ENCODE measurements at regions not wholly inside any gene's neighbourhood (a gene's known extent, or its start where the extent isn't known, plus 50 kb on each side); places are given as distances from the start of the nearest gene placed in this dataset.
A peak's percentile ranks its signal among the peaks of the same experiment; 100 is the strongest.
"Not testable (repeated sequence)": the region's sequence is repeated elsewhere in the genome, so short reads cannot be mapped to it uniquely, and the experiment has no call there.

GRCh38 chr5:56295311-56295710, 62.2 kb upstream of the ANKRD55 start:
- not testable (repeated sequence) for H2AK5ac ChIP-seq (ENCODE audit: low read length); H4K8ac ChIP-seq (ENCODE audit: low read depth, low read length); H2AFZ ChIP-seq (ENCODE audit: insufficient read depth, low read length, poor library complexity); H3K9ac ChIP-seq (ENCODE audit: low read length); H3K23ac ChIP-seq (ENCODE audit: low read length); H3K4me3 ChIP-seq (ENCODE audit: low read depth, low read length); H2BK5ac ChIP-seq (ENCODE audit: low read depth, low read length, poor library complexity); H3K36me3 ChIP-seq (ENCODE audit: control insufficient read depth in 1 of 2, insufficient read depth in 2 of 2, low read length in 2 of 2); H3K14ac ChIP-seq (ENCODE audit: low read length); DNase-seq; H3K27ac ChIP-seq (ENCODE audit: low read depth, low read length); H2BK120ac ChIP-seq (ENCODE audit: insufficient read depth, low read length, poor library complexity); H2BK12ac ChIP-seq (ENCODE audit: low read length); H3K4me2 ChIP-seq (ENCODE audit: low read length); H3K18ac ChIP-seq (ENCODE audit: low read length); H4K91ac ChIP-seq (ENCODE audit: low read depth, low read length); H3K79me1 ChIP-seq (ENCODE audit: low read length); H3K4ac ChIP-seq (ENCODE audit: low read depth, low read length); H3K9me3 ChIP-seq (ENCODE audit: insufficient read depth, low read depth, low read length); H3K27me3 ChIP-seq (ENCODE audit: insufficient read depth, low read length); H3K79me2 ChIP-seq (ENCODE audit: control insufficient read depth, insufficient read depth, low read length, poor library complexity); H4K12ac ChIP-seq (ENCODE audit: low read depth, low read length); H3K4me1 ChIP-seq (ENCODE audit: control insufficient read depth in 1 of 2, insufficient read depth in 2 of 2, low read length in 2 of 2)
- no CpG with 5 or more reads among the region's 23 CpGs for WGBS (ENCODE audit: extremely low coverage, insufficient coverage, insufficient read length)

- H3K79me2 ChIP-seq (ENCODE audit: control insufficient read depth, insufficient read depth, low read length, poor library complexity): no peaks in the 10 kb centered on the region
- no peak overlapping the region for H3K4ac ChIP-seq (ENCODE audit: low read depth, low read length)
- no peak overlapping the region for H4K12ac ChIP-seq (ENCODE audit: low read depth, low read length)
- peaks cover 5% of the 10 kb centered on the region for H3K9me3 ChIP-seq (ENCODE audit: insufficient read depth, low read depth, low read length)
- no peak overlapping the region for H4K8ac ChIP-seq (ENCODE audit: low read depth, low read length)
- H3K14ac ChIP-seq (ENCODE audit: low read length): no peak overlapping the region
- H2BK5ac ChIP-seq (ENCODE audit: low read depth, low read length, poor library complexity): no peak overlapping the region
- H3K27ac ChIP-seq (ENCODE audit: low read depth, low read length): no peak overlapping the region
- DNase-seq: no peak
- H3K9ac ChIP-seq (ENCODE audit: low read length): no peak overlapping the region
- H3K4me3 ChIP-seq (ENCODE audit: low read depth, low read length): no peak overlapping the region
- no peak overlapping the region for H2AFZ ChIP-seq (ENCODE audit: insufficient read depth, low read length, poor library complexity)
- no peak overlapping the region for H4K91ac ChIP-seq (ENCODE audit: low read depth, low read length)
- no peaks in the 10 kb centered on the region for H3K79me1 ChIP-seq (ENCODE audit: low read length)
- H2BK120ac ChIP-seq (ENCODE audit: insufficient read depth, low read length, poor library complexity): no peak overlapping the region
- no peaks in the 10 kb centered on the region for H3K36me3 ChIP-seq (ENCODE audit: control insufficient read depth in 1 of 2, insufficient read depth in 2 of 2, low read length in 2 of 2)
- no peak overlapping the region for H2BK12ac ChIP-seq (ENCODE audit: low read length)
- H3K27me3 ChIP-seq (ENCODE audit: insufficient read depth, low read length): no peaks in the 10 kb centered on the region
- no CpG with 5 or more reads among the region's 2 CpGs for WGBS (ENCODE audit: extremely low coverage, insufficient coverage, insufficient read length)
- H3K4me1 ChIP-seq (ENCODE audit: control insufficient read depth in 1 of 2, insufficient read depth in 2 of 2, low read length in 2 of 2): no peaks in the 10 kb centered on the region
- H2AK5ac ChIP-seq (ENCODE audit: low read length): no peak overlapping the region
- no peak overlapping the region for H3K18ac ChIP-seq (ENCODE audit: low read length)
- no peak overlapping the region for H3K23ac ChIP-seq (ENCODE audit: low read length)
- H3K4me2 ChIP-seq (ENCODE audit: low read length): no peak overlapping the region
Measured at GRCh38 chr5:56294354-56294753, 61.2 kb upstream of the ANKRD55 start.

GRCh38 chr5:56292874-56293273, 59.7 kb upstream of the ANKRD55 start:
- H2AFZ ChIP-seq (ENCODE audit: insufficient read depth, low read length, poor library complexity); H3K79me2 ChIP-seq (ENCODE audit: control insufficient read depth, insufficient read depth, low read length, poor library complexity); DNase-seq; H3K79me1 ChIP-seq (ENCODE audit: low read length); H4K91ac ChIP-seq (ENCODE audit: low read depth, low read length); H3K4ac ChIP-seq (ENCODE audit: low read depth, low read length); H3K27ac ChIP-seq (ENCODE audit: low read depth, low read length); H3K14ac ChIP-seq (ENCODE audit: low read length); H3K4me3 ChIP-seq (ENCODE audit: low read depth, low read length); H4K8ac ChIP-seq (ENCODE audit: low read depth, low read length); H3K27me3 ChIP-seq (ENCODE audit: insufficient read depth, low read length); H2BK12ac ChIP-seq (ENCODE audit: low read length); H2BK120ac ChIP-seq (ENCODE audit: insufficient read depth, low read length, poor library complexity); H2BK5ac ChIP-seq (ENCODE audit: low read depth, low read length, poor library complexity); H3K18ac ChIP-seq (ENCODE audit: low read length); H4K12ac ChIP-seq (ENCODE audit: low read depth, low read length); H2AK5ac ChIP-seq (ENCODE audit: low read length); H3K9me3 ChIP-seq (ENCODE audit: insufficient read depth, low read depth, low read length); H3K4me2 ChIP-seq (ENCODE audit: low read length); H3K9ac ChIP-seq (ENCODE audit: low read length); H3K23ac ChIP-seq (ENCODE audit: low read length); H3K4me1 ChIP-seq (ENCODE audit: control insufficient read depth in 1 of 2, insufficient read depth in 2 of 2, low read length in 2 of 2); H3K36me3 ChIP-seq (ENCODE audit: control insufficient read depth in 1 of 2, insufficient read depth in 2 of 2, low read length in 2 of 2): not testable (repeated sequence)
- no CpG with 5 or more reads among the region's 2 CpGs for WGBS (ENCODE audit: extremely low coverage, insufficient coverage, insufficient read length)

GRCh38 chr5:56291661-56292374, 58.7 kb upstream of the ANKRD55 start:
- WGBS (ENCODE audit: extremely low coverage, insufficient coverage, insufficient read length): no CpG with 5 or more reads among the region's 3 CpGs
- no peak overlapping the region for H3K27ac ChIP-seq (ENCODE audit: low read depth, low read length)
- no peak overlapping the region for H3K4me2 ChIP-seq (ENCODE audit: low read length)
- no peak overlapping the region for H3K9ac ChIP-seq (ENCODE audit: low read length)
- no peaks in the 10 kb centered on the region for H3K79me2 ChIP-seq (ENCODE audit: control insufficient read depth, insufficient read depth, low read length, poor library complexity)
- peaks cover 5% of the 10 kb centered on the region for H3K9me3 ChIP-seq (ENCODE audit: insufficient read depth, low read depth, low read length)
- H4K12ac ChIP-seq (ENCODE audit: low read depth, low read length): no peak overlapping the region
- H3K4ac ChIP-seq (ENCODE audit: low read depth, low read length): no peak overlapping the region
- no peak overlapping the region for H2BK120ac ChIP-seq (ENCODE audit: insufficient read depth, low read length, poor library complexity)
- no peak overlapping the region for H2BK12ac ChIP-seq (ENCODE audit: low read length)
- H2AFZ ChIP-seq (ENCODE audit: insufficient read depth, low read length, poor library complexity): no peak overlapping the region
- H3K18ac ChIP-seq (ENCODE audit: low read length): no peak overlapping the region
- peak in 1 of 2 donors; percentile 18 for DNase-seq
- H4K8ac ChIP-seq (ENCODE audit: low read depth, low read length): no peak overlapping the region
- H3K4me3 ChIP-seq (ENCODE audit: low read depth, low read length): no peak overlapping the region
- no peak overlapping the region for H3K23ac ChIP-seq (ENCODE audit: low read length)
- H2AK5ac ChIP-seq (ENCODE audit: low read length): no peak overlapping the region
- no peak overlapping the region for H4K91ac ChIP-seq (ENCODE audit: low read depth, low read length)
- no peaks in the 10 kb centered on the region for H3K4me1 ChIP-seq (ENCODE audit: control insufficient read depth in 1 of 2, insufficient read depth in 2 of 2, low read length in 2 of 2)
- H3K14ac ChIP-seq (ENCODE audit: low read length): no peak overlapping the region
- H3K79me1 ChIP-seq (ENCODE audit: low read length): no peaks in the 10 kb centered on the region
- no peaks in the 10 kb centered on the region for H3K36me3 ChIP-seq (ENCODE audit: control insufficient read depth in 1 of 2, insufficient read depth in 2 of 2, low read length in 2 of 2)
- H2BK5ac ChIP-seq (ENCODE audit: low read depth, low read length, poor library complexity): no peak overlapping the region
- no peaks in the 10 kb centered on the region for H3K27me3 ChIP-seq (ENCODE audit: insufficient read depth, low read length)
